HepG2 (cell line): ENCODE measurements at regions not wholly inside any gene's neighbourhood (a gene's known extent, or its start where the extent isn't known, plus 50 kb on each side); places are given as distances from the start of the nearest gene placed in this dataset.

ENCODE experiments used
- ATAC-seq: fragments of 200-7000 bp; cut with Tn5 transposase; 3 replicates; pipeline ENCODE4 v1.9.1; 2020; ENCODE audit warnings: mild to moderate bottlenecking, moderate library complexity
- BruUV-seq: library from RNA; stranded (reverse); fragments of 400-500 nt; replicated peaks from 2 replicates; lab custom pipeline; 2021; lab: Mats Ljungman, UMichigan
- CTCF ChIA-PET: fragments of 300-600 bp; formaldehyde crosslinking; extraction: SDS; loops from one replicate; lab custom pipeline; 2021; ENCODE audit warnings: low total read pairs, inconsistent platforms, low intra/inter-chr PET ratio; lab: Yijun Ruan, JAX
- POLR2A ChIA-PET: fragments of 350-600 bp; sonication (Branson Sonifier 250); formaldehyde crosslinking; loops from one replicate; lab custom pipeline; 2020; ENCODE audit warnings: antibody characterized with exemption, inconsistent platforms; lab: Yijun Ruan, JAX
- DNase-seq: peaks from one replicate; pipeline ENCODE4 v3.0.0-alpha.2; 2015; ENCODE audit warnings: low spot score
- FAIRE-seq: peaks from 3 replicates; lab custom pipeline; 2011; peaks lifted over from hg19 to GRCh38; lab: Jason Lieb, UNC
- H2AFZ ChIP-seq: one replicate; pipeline ENCODE4 v1.6.1; 2011; ENCODE audit warnings: low read length, inconsistent platforms
- H3K27ac ChIP-seq: fragments of 300-600 bp; 3 replicates; pipeline ENCODE4 v1.8.0; 2011; ENCODE audit warnings: mixed run types, mild to moderate bottlenecking, mixed read lengths, low read length, inconsistent platforms; ENCODE audit not compliant: insufficient read depth; ENCODE audit errors: extremely low read length
- H3K27me3 ChIP-seq, 2 experiments: fragments of 200-600 bp in 1 of 2; 2 replicates in 1 of 2; 3 replicates in 1 of 2; pipeline versions ENCODE4 v1.6.0 to v1.8.0; 2011; ENCODE audit warnings: low read length in 2 of 2, mild to moderate bottlenecking in 2 of 2, moderate library complexity in 2 of 2, inconsistent platforms in 1 of 2; ENCODE audit not compliant: insufficient read depth in 2 of 2, control insufficient read depth in 1 of 2
- H3K36me3 ChIP-seq, 2 experiments: fragments of 200-600 bp in 1 of 2; replicated peaks in 1 of 2; 2 replicates in 1 of 2; 3 replicates in 1 of 2; pipeline versions ENCODE4 v1.5.1 to v1.8.0; 2011; ENCODE audit warnings: low read length in 2 of 2, inconsistent platforms in 1 of 2; ENCODE audit not compliant: insufficient read depth in 2 of 2, control insufficient read depth in 1 of 2
- H3K4me1 ChIP-seq: 2 replicates; pipeline ENCODE4 v1.5.1; 2012; ENCODE audit warnings: low read length, inconsistent platforms; ENCODE audit not compliant: insufficient read depth
- H3K4me2 ChIP-seq: 2 replicates; pipeline ENCODE4 v1.6.0; 2011; ENCODE audit warnings: low read depth, low read length, inconsistent platforms
- H3K4me3 ChIP-seq, 3 experiments: fragments of 200-600 bp in 1 of 3; sonication (generic), shearing (Covaris generic) in 1 of 3; replicated peaks in 1 of 3; 2 replicates each; pipeline ENCODE4 v1.5.1; 2011 to 2016; ENCODE audit warnings: low read length in 3 of 3, inconsistent platforms in 2 of 3, low read depth in 2 of 3, mild to moderate bottlenecking in 2 of 3, control low read depth in 1 of 3, mixed read lengths in 1 of 3; ENCODE audit not compliant: insufficient read depth in 1 of 3
- H3K79me2 ChIP-seq: one replicate; pipeline ENCODE4 v1.6.1; 2011; ENCODE audit warnings: low read length, inconsistent platforms; ENCODE audit not compliant: insufficient read depth
- H3K9ac ChIP-seq: 2 replicates; pipeline ENCODE4 v1.6.0; 2011; ENCODE audit warnings: mild to moderate bottlenecking, low read depth, low read length, inconsistent platforms; ENCODE audit not compliant: insufficient read depth
- H3K9me3 ChIP-seq: 2 replicates; pipeline ENCODE4 v1.5.1; 2012; ENCODE audit warnings: mild to moderate bottlenecking, low read length
- H4K20me1 ChIP-seq: 2 replicates; pipeline ENCODE4 v1.6.0; 2011; ENCODE audit warnings: inconsistent platforms, mild to moderate bottlenecking, low read length, moderate library complexity; ENCODE audit not compliant: insufficient read depth
- BRD4 ChIP-seq: sonication (generic); formaldehyde crosslinking; IDR thresholded peaks from 2 replicates; pipeline ENCODE4 v1.4.0; 2020; ENCODE audit warnings: missing genetic modification reagents
- EZH2 ChIP-seq: conservative IDR thresholded peaks from 2 replicates; pipeline ENCODE4 v1.6.1; 2012; ENCODE audit warnings: mild to moderate bottlenecking, low read depth, low read length, moderate library complexity
- FOXM1 ChIP-seq: sonication (generic); formaldehyde crosslinking; IDR thresholded peaks from 2 replicates; pipeline ENCODE4 v1.5.0; 2020; ENCODE audit warnings: missing genetic modification reagents
- HOXA9 ChIP-seq: sonication (generic); formaldehyde crosslinking; IDR thresholded peaks from 2 replicates; pipeline ENCODE4 v1.8.1; 2022; ENCODE audit warnings: missing genetic modification reagents, mild to moderate bottlenecking, moderate library complexity, borderline replicate concordance
- KDM1A ChIP-seq: IDR thresholded peaks from 2 replicates; pipeline ENCODE4 v1.6.1; 2016; ENCODE audit warnings: missing compliant biosample characterization
- PAX8 ChIP-seq: sonication (generic); formaldehyde crosslinking; IDR thresholded peaks from 2 replicates; pipeline ENCODE4 v1.8.0; 2022; ENCODE audit warnings: mild to moderate bottlenecking, missing genetic modification reagents, borderline replicate concordance
- SCMH1 ChIP-seq: sonication (generic); formaldehyde crosslinking; IDR thresholded peaks from 2 replicates; pipeline ENCODE4 v1.9.0; 2021; ENCODE audit warnings: missing genetic modification reagents, mild to moderate bottlenecking, borderline replicate concordance
- SIX1 ChIP-seq: sonication (generic); formaldehyde crosslinking; IDR thresholded peaks from 2 replicates; pipeline ENCODE4 v1.4.0; 2020; ENCODE audit warnings: missing genetic modification reagents, borderline replicate concordance
- TAF1 ChIP-seq: sonication (generic); formaldehyde crosslinking; IDR thresholded peaks from 2 replicates; pipeline ENCODE4 v1.4.0; 2020; ENCODE audit warnings: missing genetic modification reagents
- ZFP41 ChIP-seq: sonication (generic); formaldehyde crosslinking; IDR thresholded peaks from 2 replicates; pipeline ENCODE4 v1.4.0; 2020; ENCODE audit warnings: mild to moderate bottlenecking, missing genetic modification reagents, borderline replicate concordance
- ZNF274 ChIP-seq: sonication (generic); formaldehyde crosslinking; IDR thresholded peaks from 2 replicates; pipeline ENCODE4 v1.5.1; 2020; ENCODE audit warnings: mild to moderate bottlenecking, missing genetic modification reagents
- ZNF292 ChIP-seq: sonication (generic); formaldehyde crosslinking; IDR thresholded peaks from 2 replicates; pipeline ENCODE4 v1.8.1; 2022; ENCODE audit warnings: mild to moderate bottlenecking, low read depth, missing genetic modification reagents, borderline replicate concordance
- ZNF839 ChIP-seq: sonication (generic); formaldehyde crosslinking; IDR thresholded peaks from 2 replicates; pipeline ENCODE4 v1.4.0; 2020; ENCODE audit warnings: missing genetic modification reagents, mild to moderate bottlenecking, borderline replicate concordance
- whole genome bisulfite sequencing: methylation state at CpG from one replicate; pipeline ENCODE4 v1.1.6; 2017; ENCODE audit warnings: low lambda C conversion rate; 5-methylcytosine and 5-hydroxymethylcytosine counted together
- in situ Hi-C: cut with HindIII; loops from 2 replicates; pipeline ENCODE4 v1.10.0; 2017; ENCODE audit warnings: low pct_unique_long_range_greater_than_20kb; ENCODE audit not compliant: extremely low pct_ligation_motif_present
- intact Hi-C: fragments of 100-400 bp; cut with micrococcal nuclease; formaldehyde crosslinking; loops from one replicate; pipeline ENCODE4 v1.10.0; 2022; ENCODE audit not compliant: unreplicated experiment
- TF ChIP-seq, protein P1 (sequence below): sonication (generic); formaldehyde crosslinking; IDR thresholded peaks from 2 replicates; pipeline ENCODE4 v1.8.1; 2023; ENCODE audit warnings: missing genetic modification reagents, mild to moderate bottlenecking, borderline replicate concordance
- TF ChIP-seq, protein P2 (sequence below): sonication (generic); formaldehyde crosslinking; IDR thresholded peaks from 2 replicates; pipeline ENCODE4 v1.4.0; 2020; ENCODE audit warnings: missing genetic modification reagents
- TF ChIP-seq, protein P3 (sequence below): sonication (generic); formaldehyde crosslinking; IDR thresholded peaks from 2 replicates; pipeline ENCODE4 v1.9.0; 2021; ENCODE audit warnings: missing genetic modification reagents, borderline replicate concordance
- TF ChIP-seq, protein P4 (sequence below): IDR thresholded peaks from 2 replicates; pipeline ENCODE4 v1.6.1; 2016; ENCODE audit warnings: missing compliant biosample characterization, missing genetic modification reagents, borderline replicate concordance

DNA sequence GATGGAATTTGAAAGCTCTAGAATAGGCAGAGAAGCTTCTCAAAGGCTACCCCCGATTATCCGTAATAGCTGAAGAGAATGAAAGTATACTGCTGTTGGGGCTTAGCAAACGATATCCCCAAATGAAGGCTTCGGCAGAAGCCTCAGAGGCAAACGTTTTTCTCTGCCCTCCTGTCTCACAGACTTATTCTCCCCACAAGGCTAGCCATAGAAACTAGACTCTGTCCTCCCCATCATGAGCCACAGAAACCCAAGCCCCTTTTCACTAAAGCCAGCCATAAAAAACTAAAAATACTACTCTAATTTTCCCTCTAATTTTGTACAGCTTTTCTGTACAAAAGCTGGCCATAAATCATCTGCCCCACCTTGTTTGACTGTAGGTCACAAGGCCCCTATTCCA lies 413.4 kb upstream of the CFAP20DC start:
- WGBS = 36% methylated on average over 5 of the region's 5 CpGs
- Histone ChIP-seq H3K4me2 (no peak overlapping the region), H3K36me3 (no peaks in the 10 kb centered on the region), H3K9ac (no peak overlapping the region), H3K4me1 (no peaks in the 10 kb centered on the region), H3K4me3 (no peak overlapping the region), H3K9me3 (no peaks in the 10 kb centered on the region), H3K27ac (no peak overlapping the region), H3K79me2 (no peaks in the 10 kb centered on the region), H4K20me1 (no peaks in the 10 kb centered on the region), H3K27me3 (no peaks in the 10 kb centered on the region), H2AFZ (no peak overlapping the region)
- ChIA-PET POLR2A (no interaction called here), CTCF (no interaction called here)
- no peak for DNase-seq
- in situ Hi-C loops = no loop called here
- BruUV-seq = no TSS peak
- intact Hi-C loops = no loop called here
- FAIRE-seq = no peak
- ATAC-seq = no peak
- no peak for TF ChIP-seq SIX1 (CRISPR knock-in tag)

GRCh38 chr3:59460068-59460467 lies 410.2 kb upstream of the CFAP20DC start:
- Histone ChIP-seq H3K4me3 (no peak overlapping the region), H3K27me3 (peaks cover 0 to 4% of the 10 kb centered on the region in 2 experiments; a peak in 1 of 5 replicates), H3K4me2 (no peak overlapping the region), H3K36me3 (no peaks in the 10 kb centered on the region), H3K27ac (no peak overlapping the region), H3K4me1 (no peaks in the 10 kb centered on the region), H3K9ac (no peak overlapping the region), H3K9me3 (no peaks in the 10 kb centered on the region), H3K79me2 (no peaks in the 10 kb centered on the region), H2AFZ (no peak overlapping the region), H4K20me1 (no peaks in the 10 kb centered on the region)
- ChIA-PET POLR2A (no interaction called here), CTCF (no interaction called here)
- intact Hi-C loops = no loop called here
- DNase-seq = no peak
- WGBS = 0% methylated on average over 2 of the region's 2 CpGs
- no peak for FAIRE-seq
- BruUV-seq = no TSS peak
- ATAC-seq = no peak
- in situ Hi-C loops = no loop called here
- TF ChIP-seq FOXM1 (CRISPR knock-in tag) (no peak), ZNF839 (CRISPR knock-in tag) (no peak), KDM1A (CRISPR knock-in tag) (no peak), EZH2 (no peak), ZNF292 (CRISPR knock-in tag) (no peak), TAF1 (CRISPR knock-in tag) (no peak), ZNF274 (CRISPR knock-in tag) (no peak), SCMH1 (CRISPR knock-in tag) (no peak), HOXA9 (CRISPR knock-in tag) (no peak), PAX8 (CRISPR knock-in tag) (no peak), ZFP41 (no peak), BRD4 (CRISPR knock-in tag) (no peak)
- TF ChIP-seq, protein P1, sequence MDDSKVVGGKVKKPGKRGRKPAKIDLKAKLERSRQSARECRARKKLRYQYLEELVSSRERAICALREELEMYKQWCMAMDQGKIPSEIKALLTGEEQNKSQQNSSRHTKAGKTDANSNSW (CRISPR knock-in tag) = no peak
- TF ChIP-seq, protein P2, sequence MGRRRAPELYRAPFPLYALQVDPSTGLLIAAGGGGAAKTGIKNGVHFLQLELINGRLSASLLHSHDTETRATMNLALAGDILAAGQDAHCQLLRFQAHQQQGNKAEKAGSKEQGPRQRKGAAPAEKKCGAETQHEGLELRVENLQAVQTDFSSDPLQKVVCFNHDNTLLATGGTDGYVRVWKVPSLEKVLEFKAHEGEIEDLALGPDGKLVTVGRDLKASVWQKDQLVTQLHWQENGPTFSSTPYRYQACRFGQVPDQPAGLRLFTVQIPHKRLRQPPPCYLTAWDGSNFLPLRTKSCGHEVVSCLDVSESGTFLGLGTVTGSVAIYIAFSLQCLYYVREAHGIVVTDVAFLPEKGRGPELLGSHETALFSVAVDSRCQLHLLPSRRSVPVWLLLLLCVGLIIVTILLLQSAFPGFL = no peak
- TF ChIP-seq, protein P3, sequence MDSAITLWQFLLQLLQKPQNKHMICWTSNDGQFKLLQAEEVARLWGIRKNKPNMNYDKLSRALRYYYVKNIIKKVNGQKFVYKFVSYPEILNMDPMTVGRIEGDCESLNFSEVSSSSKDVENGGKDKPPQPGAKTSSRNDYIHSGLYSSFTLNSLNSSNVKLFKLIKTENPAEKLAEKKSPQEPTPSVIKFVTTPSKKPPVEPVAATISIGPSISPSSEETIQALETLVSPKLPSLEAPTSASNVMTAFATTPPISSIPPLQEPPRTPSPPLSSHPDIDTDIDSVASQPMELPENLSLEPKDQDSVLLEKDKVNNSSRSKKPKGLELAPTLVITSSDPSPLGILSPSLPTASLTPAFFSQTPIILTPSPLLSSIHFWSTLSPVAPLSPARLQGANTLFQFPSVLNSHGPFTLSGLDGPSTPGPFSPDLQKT = no peak
- TF ChIP-seq, protein P4, sequence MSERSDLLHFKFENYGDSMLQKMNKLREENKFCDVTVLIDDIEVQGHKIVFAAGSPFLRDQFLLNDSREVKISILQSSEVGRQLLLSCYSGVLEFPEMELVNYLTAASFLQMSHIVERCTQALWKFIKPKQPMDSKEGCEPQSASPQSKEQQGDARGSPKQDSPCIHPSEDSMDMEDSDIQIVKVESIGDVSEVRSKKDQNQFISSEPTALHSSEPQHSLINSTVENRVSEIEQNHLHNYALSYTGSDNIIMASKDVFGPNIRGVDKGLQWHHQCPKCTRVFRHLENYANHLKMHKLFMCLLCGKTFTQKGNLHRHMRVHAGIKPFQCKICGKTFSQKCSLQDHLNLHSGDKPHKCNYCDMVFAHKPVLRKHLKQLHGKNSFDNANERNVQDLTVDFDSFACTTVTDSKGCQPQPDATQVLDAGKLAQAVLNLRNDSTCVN (CRISPR knock-in tag) = no peak
